GM12875 (cell line): ENCODE measurements at regions not wholly inside any gene's neighbourhood (a gene's known extent, or its start where the extent isn't known, plus 50 kb on each side); places are given as distances from the start of the nearest gene placed in this dataset.

Experiments used
- H3K4me3 ChIP-seq: one replicate; pipeline ENCODE4 v1.5.1; 2011; ENCODE audit warnings: low read depth, low read length, control low read depth
- TF ChIP-seq, protein P1 (sequence below): IDR thresholded peaks from 2 replicates; pipeline ENCODE4 v1.5.1; 2011; ENCODE audit warnings: low read depth, mild to moderate bottlenecking, control low read depth, inconsistent platforms, low read length, moderate library complexity, borderline replicate concordance; ENCODE audit not compliant: insufficient read depth

DNA sequence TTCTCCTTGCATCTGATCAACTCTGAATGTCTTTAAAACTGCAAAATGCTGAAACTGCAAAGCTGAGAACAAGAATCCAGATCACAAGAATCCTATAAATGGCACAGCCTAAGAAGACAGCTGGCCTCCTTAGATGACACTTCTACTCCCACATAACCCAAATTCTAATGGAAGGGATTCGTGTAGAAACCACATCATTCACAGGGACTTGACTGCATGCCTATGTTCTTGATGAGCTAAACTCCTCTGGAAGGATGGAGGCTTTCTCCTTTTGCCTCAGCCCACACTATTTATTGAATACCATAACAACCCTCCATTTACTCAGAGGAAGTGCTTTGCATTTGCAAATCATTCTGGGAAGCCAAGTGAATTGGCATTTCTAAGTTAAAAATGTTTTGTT, 252.5 kb upstream of the VWC2 start:
- H3K4me3 ChIP-seq, result no peak overlapping the region
- TF ChIP-seq, protein P1, sequence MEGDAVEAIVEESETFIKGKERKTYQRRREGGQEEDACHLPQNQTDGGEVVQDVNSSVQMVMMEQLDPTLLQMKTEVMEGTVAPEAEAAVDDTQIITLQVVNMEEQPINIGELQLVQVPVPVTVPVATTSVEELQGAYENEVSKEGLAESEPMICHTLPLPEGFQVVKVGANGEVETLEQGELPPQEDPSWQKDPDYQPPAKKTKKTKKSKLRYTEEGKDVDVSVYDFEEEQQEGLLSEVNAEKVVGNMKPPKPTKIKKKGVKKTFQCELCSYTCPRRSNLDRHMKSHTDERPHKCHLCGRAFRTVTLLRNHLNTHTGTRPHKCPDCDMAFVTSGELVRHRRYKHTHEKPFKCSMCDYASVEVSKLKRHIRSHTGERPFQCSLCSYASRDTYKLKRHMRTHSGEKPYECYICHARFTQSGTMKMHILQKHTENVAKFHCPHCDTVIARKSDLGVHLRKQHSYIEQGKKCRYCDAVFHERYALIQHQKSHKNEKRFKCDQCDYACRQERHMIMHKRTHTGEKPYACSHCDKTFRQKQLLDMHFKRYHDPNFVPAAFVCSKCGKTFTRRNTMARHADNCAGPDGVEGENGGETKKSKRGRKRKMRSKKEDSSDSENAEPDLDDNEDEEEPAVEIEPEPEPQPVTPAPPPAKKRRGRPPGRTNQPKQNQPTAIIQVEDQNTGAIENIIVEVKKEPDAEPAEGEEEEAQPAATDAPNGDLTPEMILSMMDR, result no peak

DNA sequence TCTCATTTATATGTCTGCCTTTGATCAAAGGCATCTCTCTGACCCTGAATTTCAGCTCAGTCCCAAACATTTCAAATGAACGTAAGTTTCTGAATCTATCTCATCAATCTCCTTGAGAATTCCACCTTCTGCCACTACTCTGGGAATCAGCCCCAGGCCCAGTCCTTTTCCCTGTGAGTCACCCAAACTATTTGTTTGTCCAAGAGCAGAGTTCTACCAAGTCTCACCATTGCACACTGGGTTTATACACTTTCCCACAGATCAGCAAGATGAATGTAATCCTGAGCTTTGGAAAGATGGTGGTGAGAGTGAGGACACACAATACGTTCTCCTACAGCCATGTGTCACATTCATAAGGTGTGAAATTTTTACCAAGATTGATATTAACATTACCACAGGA, 251.3 kb upstream of the VWC2 start:
- TF ChIP-seq, protein P1, result no peak
- H3K4me3 ChIP-seq, result no peak overlapping the region

DNA sequence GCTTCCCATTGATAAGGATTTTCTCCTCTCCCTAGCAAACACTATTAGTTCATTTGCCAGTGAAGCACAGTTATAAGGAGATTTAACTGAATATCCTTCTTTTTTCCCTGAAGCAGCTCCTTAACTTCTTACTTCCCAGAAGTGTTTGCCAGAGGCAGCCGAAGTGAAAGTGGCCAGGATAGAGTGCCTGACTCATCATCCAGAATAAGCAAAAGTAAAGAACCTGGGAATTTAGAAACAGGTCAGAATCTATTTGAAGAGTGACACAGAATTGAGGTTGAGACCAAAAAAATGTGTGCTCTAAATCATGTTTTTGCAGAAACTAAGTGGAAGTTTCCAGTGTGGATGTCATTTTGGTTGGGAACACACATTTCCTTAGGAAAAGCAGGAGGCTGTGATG, 249.6 kb upstream of the VWC2 start:
- H3K4me3 ChIP-seq, result no peak overlapping the region
- TF ChIP-seq, protein P1, result no peak

- TF ChIP-seq, protein P1, result no peak
- H3K4me3 ChIP-seq, result no peak overlapping the region
These were observed 246.3 kb upstream of the VWC2 start for GRCh38 chr7:49527182-49527581.

DNA sequence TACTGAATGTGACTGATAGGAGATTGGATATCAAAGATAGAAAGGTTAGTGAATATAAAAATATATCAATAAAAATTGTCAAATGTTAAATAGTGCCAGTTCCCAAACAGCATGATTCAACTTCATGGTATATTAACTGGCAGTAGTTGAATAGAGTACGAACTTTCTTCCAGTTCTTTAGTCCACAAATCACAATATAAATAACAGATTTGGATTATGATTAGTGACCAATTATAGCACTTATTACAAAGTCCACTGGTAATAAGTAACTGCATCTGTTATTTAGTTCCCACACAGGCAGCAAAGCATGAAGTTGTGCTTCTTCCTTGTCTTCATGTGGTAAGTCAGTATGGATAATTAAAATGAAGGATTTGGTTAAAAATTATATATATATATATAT, 243.0 kb upstream of the VWC2 start:
- TF ChIP-seq, protein P1, result no peak
- H3K4me3 ChIP-seq, result no peak overlapping the region

GRCh38 chr7:49563693-49564378, 209.6 kb upstream of the VWC2 start:
- TF ChIP-seq, protein P1, result no peak
- no peak overlapping the region for H3K4me3 ChIP-seq

- H3K4me3 ChIP-seq, result no peak overlapping the region
- TF ChIP-seq, protein P1, result no peak
These were observed 209.1 kb upstream of the VWC2 start for GRCh38 chr7:49564379-49564714.
